Eye (tissue), 1 donor: ENCODE measurements at regions not wholly inside any gene's neighbourhood (a gene's known extent, or its start where the extent isn't known, plus 50 kb on each side); places are given as distances from the start of the nearest gene placed in this dataset.
A peak's percentile ranks its signal among the peaks of the same experiment; 100 is the strongest.

ENCODE experiments used
- DNase-seq: peaks from one replicate; pipeline ENCODE4 v3.0.0-alpha.2; 2015

GRCh38 chrX:107502316-107502715, 52.9 kb downstream of the FRMPD3 start:
- no peak for DNase-seq

GRCh38 chrX:107504006-107504405, 54.6 kb downstream of the FRMPD3 start:
- DNase-seq = no peak

- DNase-seq = no peak
Measured at GRCh38 chrX:107505223-107505622, 55.8 kb downstream of the FRMPD3 start.

GRCh38 chrX:107506596-107507031, 57.2 kb downstream of the FRMPD3 start:
- DNase-seq = no peak

GRCh38 chrX:107507093-107507743, 57.8 kb downstream of the FRMPD3 start:
- DNase-seq = no peak

- no peak for DNase-seq
Measured at GRCh38 chrX:107507744-107508117, 58.3 kb downstream of the FRMPD3 start.

GRCh38 chrX:107508925-107509324, 59.5 kb downstream of the FRMPD3 start:
- DNase-seq = no peak

- no peak for DNase-seq
Measured at GRCh38 chrX:107514944-107515343, 65.5 kb downstream of the FRMPD3 start.

GRCh38 chrX:107521877-107522586, 72.6 kb downstream of the FRMPD3 start:
- peak; percentile 51 for DNase-seq

GRCh38 chrX:107522901-107523300, 73.4 kb downstream of the FRMPD3 start:
- peak; percentile 58 for DNase-seq

- DNase-seq = no peak
Measured at GRCh38 chrX:107526141-107526540, 76.7 kb downstream of the FRMPD3 start.

- DNase-seq = no peak
Measured at GRCh38 chrX:107530141-107530540, 80.7 kb downstream of the FRMPD3 start.

GRCh38 chrX:107537815-107538214, 88.4 kb downstream of the FRMPD3 start:
- no peak for DNase-seq

- DNase-seq = no peak
Measured at GRCh38 chrX:107541244-107541643, 87.1 kb upstream of the PRPS1 start.

GRCh38 chrX:107542040-107542439, 86.3 kb upstream of the PRPS1 start:
- DNase-seq = no peak

GRCh38 chrX:107542500-107542899, 85.8 kb upstream of the PRPS1 start:
- DNase-seq = no peak

- no peak for DNase-seq
Measured at GRCh38 chrX:107547621-107548020, 80.7 kb upstream of the PRPS1 start.

GRCh38 chrX:107548775-107549174, 79.5 kb upstream of the PRPS1 start:
- DNase-seq = no peak

- no peak for DNase-seq
Measured at GRCh38 chrX:107549504-107549903, 78.8 kb upstream of the PRPS1 start.

GRCh38 chrX:107551546-107551945, 76.8 kb upstream of the PRPS1 start:
- no peak for DNase-seq

GRCh38 chrX:107552930-107553329, 75.4 kb upstream of the PRPS1 start:
- no peak for DNase-seq

- no peak for DNase-seq
Measured at GRCh38 chrX:107556967-107557366, 71.3 kb upstream of the PRPS1 start.

- no peak for DNase-seq
Measured at GRCh38 chrX:107559506-107559905, 68.8 kb upstream of the PRPS1 start.

- DNase-seq = no peak
Measured at GRCh38 chrX:107560041-107560440, 68.3 kb upstream of the PRPS1 start.

- DNase-seq = no peak
Measured at GRCh38 chrX:107560980-107561379, 67.3 kb upstream of the PRPS1 start.
